ENCODE measurements at regions not wholly inside any gene's neighbourhood (a gene's known extent, or its start where the extent isn't known, plus 50 kb on each side); places are given as distances from the start of the nearest gene placed in this dataset.

- no peak for DNase-seq (ENCODE audit: extremely low read depth in 1 of 2, low read depth in 1 of 2)
Observed at GRCh38 chr16:73248316-73248715, 200.4 kb upstream of the ZFHX3 start.

GRCh38 chr16:73240920-73241319 lies 193.0 kb upstream of the ZFHX3 start:
- no peak for DNase-seq (ENCODE audit: extremely low read depth in 1 of 2, low read depth in 1 of 2)

DNA sequence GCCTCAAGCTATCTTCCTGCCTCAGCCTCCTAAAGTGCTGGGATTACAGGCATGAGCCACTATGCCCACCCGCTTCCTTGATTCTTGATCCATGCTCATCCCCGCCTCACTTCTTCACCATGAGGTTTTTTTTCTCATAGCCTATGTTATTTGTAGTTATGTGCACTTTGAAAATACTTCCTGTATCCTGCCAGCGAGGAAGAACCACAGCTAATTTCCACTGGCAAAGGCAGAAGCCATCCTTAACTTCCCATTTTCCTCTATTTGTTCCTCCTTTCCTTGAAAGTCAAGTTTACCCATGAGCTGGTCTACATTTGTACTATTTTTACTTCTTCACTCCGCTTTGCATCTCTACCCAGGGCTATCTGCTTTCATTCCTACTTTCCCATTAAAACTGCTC lies 189.7 kb upstream of the ZFHX3 start:
- DNase-seq (ENCODE audit: extremely low read depth in 1 of 2, low read depth in 1 of 2) = no peak

DNA sequence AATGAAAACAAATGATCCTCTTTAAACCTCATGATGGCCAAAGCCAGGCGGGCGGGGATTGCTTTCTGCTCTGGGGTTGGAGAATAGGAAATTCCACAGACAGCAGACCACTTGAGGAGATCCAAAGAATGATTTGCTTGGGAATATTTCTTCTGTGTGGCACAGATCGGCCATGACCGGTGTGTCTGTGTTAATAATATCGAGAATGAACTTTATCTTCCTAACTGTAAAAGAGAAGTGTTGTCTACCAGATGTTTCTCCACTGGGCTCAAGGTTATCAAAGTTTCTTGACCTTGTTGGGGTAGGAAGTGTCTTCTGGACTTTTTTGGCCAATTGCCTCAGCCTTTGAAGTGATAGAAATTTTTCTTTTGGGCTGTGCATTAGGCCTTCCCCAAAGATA lies 186.6 kb upstream of the ZFHX3 start:
- no peak for DNase-seq (ENCODE audit: extremely low read depth in 1 of 2, low read depth in 1 of 2)

DNA sequence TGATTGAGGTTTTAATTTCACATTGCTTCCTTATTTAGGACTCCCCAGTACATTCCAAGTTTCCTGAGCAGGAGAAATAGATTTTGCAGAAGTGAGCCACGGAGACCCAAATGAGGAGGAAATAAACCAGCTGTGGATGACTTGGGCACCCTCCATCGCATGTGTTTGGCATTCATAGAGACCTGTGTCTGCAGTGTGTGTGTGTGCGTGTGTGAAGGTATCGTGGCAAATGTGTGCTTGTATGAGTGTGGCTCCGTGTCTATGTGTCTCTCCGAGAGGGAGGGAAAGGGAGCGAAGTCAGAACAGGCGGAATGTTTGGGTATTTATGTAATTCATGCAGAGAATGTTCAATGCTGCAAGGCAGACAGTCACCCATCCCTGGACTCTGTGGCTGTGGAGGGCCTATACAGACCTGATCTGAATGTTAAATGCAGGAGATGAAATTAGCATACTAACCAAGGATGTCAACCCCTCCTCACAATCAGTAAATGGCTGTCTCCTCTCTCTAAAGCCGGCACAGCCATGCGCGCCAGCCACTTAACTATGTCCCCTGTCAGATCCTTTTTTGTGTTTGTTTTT lies 186.0 kb upstream of the ZFHX3 start:
- DNase-seq (ENCODE audit: extremely low read depth in 1 of 2, low read depth in 1 of 2) = no peak

GRCh38 chr16:73233329-73233765 lies 185.4 kb upstream of the ZFHX3 start:
- no peak for DNase-seq (ENCODE audit: extremely low read depth in 1 of 2, low read depth in 1 of 2)

GRCh38 chr16:73232555-73233328 lies 184.8 kb upstream of the ZFHX3 start:
- DNase-seq (ENCODE audit: extremely low read depth in 1 of 2, low read depth in 1 of 2) = no peak

- no peak for DNase-seq (ENCODE audit: extremely low read depth in 1 of 2, low read depth in 1 of 2)
Observed at GRCh38 chr16:73231944-73232554, 184.1 kb upstream of the ZFHX3 start.

- no peak for DNase-seq (ENCODE audit: extremely low read depth in 1 of 2, low read depth in 1 of 2)
Observed at GRCh38 chr16:73231379-73231778, 183.5 kb upstream of the ZFHX3 start.

GRCh38 chr16:73230651-73231050 lies 182.7 kb upstream of the ZFHX3 start:
- DNase-seq (ENCODE audit: extremely low read depth in 1 of 2, low read depth in 1 of 2) = no peak

DNA sequence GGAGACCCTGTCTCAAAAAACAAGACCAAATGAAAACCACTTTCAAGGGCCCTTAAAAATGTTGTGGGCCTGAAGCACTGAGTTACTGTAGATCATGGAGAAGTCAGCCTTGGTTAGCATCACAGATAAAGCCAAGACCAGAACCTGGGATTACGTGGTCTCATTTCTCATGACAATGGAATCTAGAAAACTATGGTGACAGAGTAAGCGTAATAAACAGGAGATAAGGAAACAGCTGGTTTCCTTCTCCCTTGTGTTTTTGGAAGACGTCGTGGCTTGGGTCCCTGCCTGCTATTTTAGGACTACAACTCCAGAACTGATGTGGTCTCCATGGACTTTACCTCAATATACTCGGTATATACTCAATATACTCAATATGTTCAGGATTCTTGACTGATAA lies 180.7 kb upstream of the ZFHX3 start:
- no peak for DNase-seq (ENCODE audit: extremely low read depth in 1 of 2, low read depth in 1 of 2)

DNA sequence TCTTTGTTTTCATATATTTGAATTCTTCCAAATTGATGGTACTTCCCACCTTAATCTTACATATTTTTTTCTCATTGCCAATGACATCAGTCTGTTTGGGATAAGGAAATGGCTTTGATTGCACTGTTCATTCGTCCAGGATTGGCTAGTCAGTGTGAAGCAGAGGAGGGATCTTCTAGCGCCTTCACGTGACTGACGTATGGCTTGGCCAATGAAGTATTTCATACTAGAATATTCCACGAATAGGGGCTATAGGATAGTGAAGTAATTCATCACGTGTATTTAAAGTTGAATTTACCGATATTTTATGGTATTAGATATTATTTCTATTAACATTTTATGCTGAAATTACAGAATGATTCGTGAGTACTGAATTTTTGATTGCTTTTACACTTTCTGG lies 178.7 kb upstream of the ZFHX3 start:
- DNase-seq (ENCODE audit: extremely low read depth in 1 of 2, low read depth in 1 of 2) = no peak

DNA sequence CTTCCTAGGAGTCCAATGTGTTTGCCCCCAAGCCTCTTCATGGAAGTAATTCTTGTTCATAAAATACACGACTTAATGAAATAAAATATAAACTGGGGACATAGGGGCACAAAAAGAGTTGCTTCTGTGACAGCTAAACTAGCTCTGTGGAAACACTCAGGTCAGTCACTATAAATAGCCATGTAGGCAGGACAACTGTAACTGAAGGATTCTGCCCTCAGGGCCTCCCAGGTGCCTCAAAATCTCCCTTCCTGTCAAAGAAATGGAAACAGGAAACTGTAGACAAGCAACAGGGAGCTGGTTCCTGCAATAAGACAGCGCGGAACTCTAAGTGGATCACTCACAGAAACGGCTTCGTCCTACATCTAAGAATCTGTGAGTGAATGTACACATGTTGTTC lies 178.1 kb upstream of the ZFHX3 start:
- DNase-seq (ENCODE audit: extremely low read depth in 1 of 2, low read depth in 1 of 2) = no peak

- DNase-seq (ENCODE audit: extremely low read depth in 1 of 2, low read depth in 1 of 2) = no peak
Observed at GRCh38 chr16:73220836-73221235, 172.9 kb upstream of the ZFHX3 start.

DNA sequence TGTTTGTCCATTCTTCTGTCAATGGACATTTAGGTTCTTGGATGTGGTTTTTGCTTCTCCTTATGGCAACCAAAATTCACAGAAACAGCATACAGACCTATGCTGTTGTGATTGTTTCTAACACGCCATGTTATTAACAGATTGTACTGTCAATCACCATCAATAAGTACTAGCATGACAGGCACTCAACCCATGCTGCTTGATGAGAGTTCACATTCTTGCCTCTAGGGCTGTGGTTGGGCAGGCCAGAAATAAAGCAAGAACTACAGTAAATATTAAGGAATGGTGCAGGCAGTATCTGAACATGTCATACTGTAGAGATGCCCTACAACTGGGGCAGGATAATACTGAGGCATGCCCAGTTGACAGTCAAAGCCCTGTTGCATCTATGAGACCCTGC lies 171.2 kb upstream of the ZFHX3 start:
- DNase-seq (ENCODE audit: extremely low read depth in 1 of 2, low read depth in 1 of 2) = no peak

- no peak for DNase-seq (ENCODE audit: extremely low read depth in 1 of 2, low read depth in 1 of 2)
Observed at GRCh38 chr16:73217654-73218053, 169.7 kb upstream of the ZFHX3 start.

DNA sequence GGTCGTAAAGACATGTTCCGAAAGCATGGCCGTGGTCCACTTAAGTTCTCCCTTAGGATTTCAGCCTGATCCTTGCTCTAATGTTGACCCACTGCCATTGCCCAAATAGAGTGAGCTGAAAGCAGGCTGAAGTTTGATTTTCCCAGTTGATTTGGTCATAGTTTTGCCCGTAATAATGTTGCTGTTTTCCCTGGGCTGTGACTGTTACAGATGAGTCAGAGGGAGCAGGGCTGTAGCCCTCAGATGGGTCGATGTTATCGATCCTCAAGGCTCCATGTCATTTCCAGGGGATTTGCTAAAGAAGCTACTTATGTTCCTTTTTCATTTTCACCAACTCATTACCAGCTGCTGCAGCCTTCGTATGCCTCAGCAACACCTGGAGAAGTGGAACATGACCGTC lies 169.0 kb upstream of the ZFHX3 start:
- DNase-seq (ENCODE audit: extremely low read depth in 1 of 2, low read depth in 1 of 2) = no peak

GRCh38 chr16:73215678-73216377 lies 167.9 kb upstream of the ZFHX3 start:
- no peak for DNase-seq (ENCODE audit: extremely low read depth in 1 of 2, low read depth in 1 of 2)

DNA sequence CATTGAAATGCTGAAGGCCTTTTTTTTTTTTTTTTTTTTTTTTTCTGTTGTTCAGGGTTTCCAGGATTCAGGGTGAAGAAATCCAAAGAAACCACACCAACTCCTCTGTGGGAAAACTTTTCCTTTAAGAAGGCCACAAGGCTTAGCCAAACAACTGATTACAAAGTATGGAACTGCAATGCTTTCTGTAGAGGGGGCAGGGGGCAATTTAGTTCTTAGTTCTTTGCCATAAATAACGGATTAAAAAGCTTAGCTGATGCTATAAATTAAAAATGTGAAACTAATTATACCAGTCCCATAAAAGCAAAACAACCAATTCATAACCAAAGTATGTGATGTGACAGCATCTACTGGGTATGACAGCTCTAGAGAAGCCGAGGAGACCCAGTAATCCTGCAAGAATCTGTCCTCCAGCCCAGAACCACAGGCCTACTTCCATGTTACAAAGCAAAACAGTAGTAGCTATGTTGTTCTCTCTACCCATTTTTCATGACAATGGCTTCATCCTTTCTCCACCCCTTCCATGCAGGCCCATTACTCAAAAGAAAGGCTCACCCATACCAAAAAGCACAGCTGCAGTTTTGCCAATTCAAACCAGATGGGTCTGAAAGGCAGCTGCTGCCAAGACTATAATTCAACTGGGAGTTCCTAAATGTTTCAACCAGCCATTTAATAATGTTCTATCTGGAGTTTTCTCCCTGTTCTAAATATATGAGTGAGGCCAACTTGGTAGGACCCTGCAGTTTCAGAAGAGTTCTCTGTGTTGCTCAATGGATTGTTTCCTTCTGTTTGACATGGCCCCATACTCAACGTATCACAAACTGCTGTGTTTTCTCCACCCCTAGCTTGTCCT lies 167.1 kb upstream of the ZFHX3 start:
- no peak for DNase-seq (ENCODE audit: extremely low read depth in 1 of 2, low read depth in 1 of 2)

- DNase-seq (ENCODE audit: extremely low read depth in 1 of 2, low read depth in 1 of 2) = no peak
Observed at GRCh38 chr16:73213732-73214455, 166.0 kb upstream of the ZFHX3 start.
